ENCODE measurements at regions not wholly inside any gene's neighbourhood (a gene's known extent, or its start where the extent isn't known, plus 50 kb on each side); places are given as distances from the start of the nearest gene placed in this dataset.

DNA sequence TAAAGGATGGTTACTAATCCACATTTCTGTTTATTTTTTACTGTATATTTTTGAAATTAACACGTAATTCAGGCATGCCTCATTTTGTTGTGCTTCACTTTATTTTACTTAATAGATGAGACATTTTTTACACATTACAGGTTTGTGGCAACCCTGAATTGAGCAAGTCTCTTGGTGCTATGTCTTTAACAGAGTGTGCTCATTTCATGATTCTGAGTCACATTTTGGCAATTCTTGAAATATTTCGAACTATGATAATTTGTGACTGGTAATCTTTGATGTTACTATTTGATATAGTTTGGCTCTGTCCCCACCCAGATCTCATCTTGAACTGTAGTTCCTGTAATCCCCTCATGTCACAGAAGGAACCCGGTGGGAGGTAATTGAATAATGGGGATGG lies 1120.5 kb upstream of the FLRT2 start:
- Histone ChIP-seq H3K4me3 (no peak overlapping the region), H3K36me3 (ENCODE audit: low read depth) (no peaks in the 10 kb centered on the region), H3K9me3 (peaks cover 60% of the 10 kb centered on the region), H3K4me1 (ENCODE audit: low read depth) (no peaks in the 10 kb centered on the region)
- DNase-seq (no peak), ATAC-seq (no peak)
- intact Hi-C loops (cut with DNase I, micrococcal nuclease) = no loop called here
- TF ChIP-seq, protein P1, sequence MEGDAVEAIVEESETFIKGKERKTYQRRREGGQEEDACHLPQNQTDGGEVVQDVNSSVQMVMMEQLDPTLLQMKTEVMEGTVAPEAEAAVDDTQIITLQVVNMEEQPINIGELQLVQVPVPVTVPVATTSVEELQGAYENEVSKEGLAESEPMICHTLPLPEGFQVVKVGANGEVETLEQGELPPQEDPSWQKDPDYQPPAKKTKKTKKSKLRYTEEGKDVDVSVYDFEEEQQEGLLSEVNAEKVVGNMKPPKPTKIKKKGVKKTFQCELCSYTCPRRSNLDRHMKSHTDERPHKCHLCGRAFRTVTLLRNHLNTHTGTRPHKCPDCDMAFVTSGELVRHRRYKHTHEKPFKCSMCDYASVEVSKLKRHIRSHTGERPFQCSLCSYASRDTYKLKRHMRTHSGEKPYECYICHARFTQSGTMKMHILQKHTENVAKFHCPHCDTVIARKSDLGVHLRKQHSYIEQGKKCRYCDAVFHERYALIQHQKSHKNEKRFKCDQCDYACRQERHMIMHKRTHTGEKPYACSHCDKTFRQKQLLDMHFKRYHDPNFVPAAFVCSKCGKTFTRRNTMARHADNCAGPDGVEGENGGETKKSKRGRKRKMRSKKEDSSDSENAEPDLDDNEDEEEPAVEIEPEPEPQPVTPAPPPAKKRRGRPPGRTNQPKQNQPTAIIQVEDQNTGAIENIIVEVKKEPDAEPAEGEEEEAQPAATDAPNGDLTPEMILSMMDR (IDR thresholded peaks at IDR 0.05) = no peak

GRCh38 chr14:84410344-84410743 lies 1119.6 kb upstream of the FLRT2 start:
- intact Hi-C loops (cut with DNase I, micrococcal nuclease) = no loop called here
- H3K4me3 ChIP-seq = no peak overlapping the region
- ATAC-seq = no peak
- no peaks in the 10 kb centered on the region for H3K4me1 ChIP-seq (ENCODE audit: low read depth)
- peaks cover 56% of the 10 kb centered on the region for H3K9me3 ChIP-seq
- no peaks in the 10 kb centered on the region for H3K36me3 ChIP-seq (ENCODE audit: low read depth)
- no peak for DNase-seq
- TF ChIP-seq, protein P1 (IDR thresholded peaks at IDR 0.05) = no peak

- ATAC-seq = no peak
- H3K4me3 ChIP-seq = no peak overlapping the region
- TF ChIP-seq, protein P1 (IDR thresholded peaks at IDR 0.05) = no peak
Observed at GRCh38 chr14:84420221-84420620, 1109.7 kb upstream of the FLRT2 start.

DNA sequence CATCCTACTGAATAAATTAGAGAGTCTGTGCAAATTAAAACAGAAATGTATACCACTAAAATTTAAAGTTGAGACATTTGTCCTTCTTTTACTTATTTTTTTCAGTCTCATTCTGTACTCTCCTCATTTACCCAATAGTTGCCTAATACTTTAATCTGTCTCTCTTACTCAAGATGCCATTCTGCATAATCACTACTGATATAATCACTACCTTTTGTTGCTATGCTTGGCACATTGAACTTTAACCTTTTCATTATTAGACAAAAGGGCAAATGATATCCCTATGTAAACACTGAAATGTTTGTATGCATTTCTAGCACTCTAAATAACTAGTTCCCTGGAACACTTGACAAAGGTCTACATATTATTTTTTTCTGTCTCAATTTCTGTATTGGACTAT lies 1108.3 kb upstream of the FLRT2 start:
- H3K4me3 ChIP-seq = no peak overlapping the region
- no peaks in the 10 kb centered on the region for H3K36me3 ChIP-seq (ENCODE audit: low read depth)
- peaks cover 36% of the 10 kb centered on the region for H3K9me3 ChIP-seq
- no peaks in the 10 kb centered on the region for H3K4me1 ChIP-seq (ENCODE audit: low read depth)
- TF ChIP-seq, protein P1 (IDR thresholded peaks at IDR 0.05) = no peak
- intact Hi-C loops (cut with DNase I, micrococcal nuclease) = no loop called here
- DNase-seq (no peak), ATAC-seq (no peak)

More at GRCh38 chr14:84420221-84420620, 1109.7 kb upstream of the FLRT2 start:
- intact Hi-C loops (cut with DNase I, micrococcal nuclease) = no loop called here
- DNase-seq = no peak
- H3K9me3 ChIP-seq = peaks cover 36% of the 10 kb centered on the region
- no peaks in the 10 kb centered on the region for H3K4me1 ChIP-seq (ENCODE audit: low read depth)
- H3K36me3 ChIP-seq (ENCODE audit: low read depth) = no peaks in the 10 kb centered on the region

GRCh38 chr14:84425968-84426367 lies 1104.0 kb upstream of the FLRT2 start:
- ATAC-seq = no peak
- intact Hi-C loops (cut with DNase I, micrococcal nuclease) = no loop called here
- TF ChIP-seq, protein P1 (IDR thresholded peaks at IDR 0.05) = no peak
- Histone ChIP-seq H3K36me3 (ENCODE audit: low read depth) (no peaks in the 10 kb centered on the region), H3K9me3 (peaks cover 13% of the 10 kb centered on the region), H3K4me3 (no peak overlapping the region), H3K4me1 (ENCODE audit: low read depth) (no peaks in the 10 kb centered on the region)
- no peak for DNase-seq

GRCh38 chr14:84432676-84433075 lies 1097.3 kb upstream of the FLRT2 start:
- ATAC-seq = no peak
- DNase-seq = no peak
- Histone ChIP-seq H3K4me3 (no peak overlapping the region), H3K36me3 (ENCODE audit: low read depth) (no peaks in the 10 kb centered on the region), H3K9me3 (peaks cover 7% of the 10 kb centered on the region), H3K4me1 (ENCODE audit: low read depth) (no peaks in the 10 kb centered on the region)
- TF ChIP-seq, protein P1 (IDR thresholded peaks at IDR 0.05) = no peak
- intact Hi-C loops (cut with DNase I, micrococcal nuclease) = no loop called here

Data from mucosa of descending colon (tissue), 3 donors.